GM21717 (cell line): ENCODE measurements at regions not wholly inside any gene's neighbourhood (a gene's known extent, or its start where the extent isn't known, plus 50 kb on each side); places are given as distances from the start of the nearest gene placed in this dataset.
"Not testable (repeated sequence)": the region's sequence is repeated elsewhere in the genome, so short reads cannot be mapped to it uniquely, and the experiment has no call there.

Source experiments
- ATAC-seq: cut with Tn5 transposase; IDR thresholded peaks from one replicate; pipeline ENCODE4 v1.9.1; 2021; ENCODE audit warnings: mild to moderate bottlenecking, moderate library complexity; ENCODE audit not compliant: unreplicated experiment

- not testable (repeated sequence) for ATAC-seq
These were observed 2693.1 kb upstream of the TPTE start for GRCh38 chr21:7828260-7828659.

GRCh38 chr21:7829411-7829810 lies 2692.0 kb upstream of the TPTE start:
- ATAC-seq, result not testable (repeated sequence)

- not testable (repeated sequence) for ATAC-seq
These were observed 2684.1 kb upstream of the TPTE start for GRCh38 chr21:7837315-7837714.

GRCh38 chr21:7853426-7853825 lies 2668.0 kb upstream of the TPTE start:
- not testable (repeated sequence) for ATAC-seq

GRCh38 chr21:7853836-7854235 lies 2667.5 kb upstream of the TPTE start:
- not testable (repeated sequence) for ATAC-seq
